ENCODE measurements at regions not wholly inside any gene's neighbourhood (a gene's known extent, or its start where the extent isn't known, plus 50 kb on each side); places are given as distances from the start of the nearest gene placed in this dataset.

GRCh38 chr2:82143343-82143742 lies 1838.8 kb upstream of the LRRTM1 start:
- Histone ChIP-seq H3K4me3 (no peak overlapping the region), H3K27me3 (no peaks in the 10 kb centered on the region), H3K36me3 (ENCODE audit: low read depth, missing control alignments) (no peaks in the 10 kb centered on the region), H3K27ac (no peak overlapping the region), H3K9me3 (no peaks in the 10 kb centered on the region), H3K4me1 (no peaks in the 10 kb centered on the region)
- no peak for DNase-seq
- intact Hi-C loops (cut with DNase I; ENCODE audit: low total_unique reads) = no loop called here
- TF ChIP-seq POLR2A (IDR thresholded peaks at IDR 0.05) (no peak), CTCF (IDR thresholded peaks at IDR 0.05) (no peak)

- WGBS, 2 donors = 80 to 90% methylated on average over 5 of the region's 5 CpGs
- Histone ChIP-seq H3K4me1 (no peaks in the 10 kb centered on the region), H3K36me3 (ENCODE audit: low read depth, missing control alignments) (no peaks in the 10 kb centered on the region), H3K27ac (no peak overlapping the region), H3K27me3 (no peaks in the 10 kb centered on the region), H3K9me3 (no peaks in the 10 kb centered on the region), H3K4me3 (no peak overlapping the region)
- DNase-seq = no peak
- intact Hi-C loops (cut with DNase I; ENCODE audit: low total_unique reads) = no loop called here
- TF ChIP-seq POLR2A (IDR thresholded peaks at IDR 0.05) = no peak
- TF ChIP-seq CTCF (IDR thresholded peaks at IDR 0.05) = no peak
Observed at GRCh38 chr2:82139979-82140611, 1835.5 kb upstream of the LRRTM1 start.

GRCh38 chr2:82137441-82137840 lies 1832.9 kb upstream of the LRRTM1 start:
- no peak for DNase-seq
- 66 to 80% methylated on average over 8 of the region's 8 CpGs for WGBS, 2 donors
- intact Hi-C loops (cut with DNase I; ENCODE audit: low total_unique reads) = no loop called here
- H3K27me3 ChIP-seq = no peaks in the 10 kb centered on the region
- H3K36me3 ChIP-seq (ENCODE audit: low read depth, missing control alignments) = no peaks in the 10 kb centered on the region
- H3K27ac ChIP-seq = no peak overlapping the region
- no peaks in the 10 kb centered on the region for H3K9me3 ChIP-seq
- no peak for TF ChIP-seq POLR2A (IDR thresholded peaks at IDR 0.05)
- TF ChIP-seq CTCF (IDR thresholded peaks at IDR 0.05) = no peak
- H3K4me3 ChIP-seq = no peak overlapping the region
- no peaks in the 10 kb centered on the region for H3K4me1 ChIP-seq

GRCh38 chr2:82128051-82128450 lies 1823.5 kb upstream of the LRRTM1 start:
- H3K27ac ChIP-seq = no peak overlapping the region
- no peak for TF ChIP-seq POLR2A (IDR thresholded peaks at IDR 0.05)
- TF ChIP-seq CTCF (IDR thresholded peaks at IDR 0.05) = no peak
- intact Hi-C loops (cut with DNase I; ENCODE audit: low total_unique reads) = no loop called here
- no peaks in the 10 kb centered on the region for H3K36me3 ChIP-seq (ENCODE audit: low read depth, missing control alignments)
- H3K9me3 ChIP-seq = no peaks in the 10 kb centered on the region
- WGBS, 2 donors = 79 to 82% methylated on average over 3 of the region's 3 CpGs
- DNase-seq = no peak
- no peak overlapping the region for H3K4me3 ChIP-seq
- H3K27me3 ChIP-seq = no peaks in the 10 kb centered on the region
- no peaks in the 10 kb centered on the region for H3K4me1 ChIP-seq

- Histone ChIP-seq H3K4me1 (no peaks in the 10 kb centered on the region), H3K36me3 (ENCODE audit: low read depth, missing control alignments) (no peaks in the 10 kb centered on the region), H3K27ac (no peak overlapping the region), H3K27me3 (no peaks in the 10 kb centered on the region), H3K9me3 (no peaks in the 10 kb centered on the region), H3K4me3 (no peak overlapping the region)
- TF ChIP-seq POLR2A (IDR thresholded peaks at IDR 0.05) = no peak
- no peak for TF ChIP-seq CTCF (IDR thresholded peaks at IDR 0.05)
- no peak for DNase-seq
- intact Hi-C loops (cut with DNase I; ENCODE audit: low total_unique reads) = no loop called here
- WGBS, 2 donors = 74 to 87% methylated on average over 3 of the region's 3 CpGs
Observed at GRCh38 chr2:82124629-82125028, 1820.1 kb upstream of the LRRTM1 start.

Measured in testis (tissue), 2 donors.